Spleen (tissue), 11 donors: ENCODE measurements at regions not wholly inside any gene's neighbourhood (a gene's known extent, or its start where the extent isn't known, plus 50 kb on each side); places are given as distances from the start of the nearest gene placed in this dataset.

Source experiments
- DNase-seq: peaks from one replicate; pipeline ENCODE4 v3.0.0-alpha.2; 2020
- H3K27ac ChIP-seq, 8 donors: fragments of 200-600 bp; sonication (generic) in 7 of 8; 1 replicate in 4 of 8; 2 replicates in 4 of 8; pipeline versions ENCODE4 v1.5.0 to v1.8.0; 2016 to 2021; ENCODE audit warnings: inconsistent platforms in 4 of 8, mild to moderate bottlenecking in 4 of 8, moderate library complexity in 1 of 8
- H3K27me3 ChIP-seq, 7 donors: fragments of 200-600 bp; sonication (generic) in 6 of 7; replicated peaks in 1 of 7; 1 replicate in 4 of 7; 2 replicates in 3 of 7; pipeline versions ENCODE4 v1.5.0 to v1.8.0; 2016 to 2021; ENCODE audit warnings: inconsistent platforms in 3 of 7, mild to moderate bottlenecking in 1 of 7
- H3K36me3 ChIP-seq, 6 donors: fragments of 200-600 bp; sonication (generic) in 5 of 6; 1 replicate in 4 of 6; 2 replicates in 2 of 6; pipeline versions ENCODE4 v1.5.0 to v1.8.0; 2016 to 2021; ENCODE audit warnings: inconsistent platforms in 2 of 6
- H3K4me1 ChIP-seq, 6 donors: fragments of 200-600 bp; sonication (generic) in 5 of 6; 1 replicate in 3 of 6; 2 replicates in 3 of 6; pipeline versions ENCODE4 v1.5.0 to v1.8.0; 2016 to 2021; ENCODE audit warnings: inconsistent platforms in 3 of 6
- H3K4me3 ChIP-seq, 8 donors: fragments of 200-600 bp; sonication (generic) in 7 of 8; 1 replicate in 4 of 8; 2 replicates in 4 of 8; pipeline versions ENCODE4 v1.5.0 to v1.8.0; 2016 to 2021; ENCODE audit warnings: inconsistent platforms in 4 of 8, mild to moderate bottlenecking in 4 of 8, moderate library complexity in 2 of 8
- H3K9me3 ChIP-seq, 8 donors: fragments of 200-600 bp; sonication (generic) in 7 of 8; 1 replicate in 4 of 8; 2 replicates in 4 of 8; pipeline versions ENCODE4 v1.5.0 to v1.8.0; 2016 to 2021; ENCODE audit warnings: inconsistent platforms in 4 of 8
- CTCF ChIP-seq, 11 experiments: fragments of 200-600 bp in 7 of 11; fragments of 450-650 bp in 4 of 11; sonication (generic) in 4 of 11; IDR thresholded peaks in 8 of 11; conservative IDR thresholded peaks in 3 of 11; 1 replicate in 7 of 11; 2 replicates in 4 of 11; pipeline versions ENCODE4 v1.4.0 to v1.8.0; 2016 to 2021; ENCODE audit warnings: antibody characterized with exemption in 11 of 11, inconsistent platforms in 4 of 11, mild to moderate bottlenecking in 1 of 11
- POLR2A ChIP-seq, 3 donors: fragments of 450-650 bp; IDR thresholded peaks; one replicate each; pipeline ENCODE4 v1.5.1; 2017; ENCODE audit warnings: antibody characterized with exemption in 3 of 3, mild to moderate bottlenecking in 1 of 3
- POLR2AphosphoS5 ChIP-seq, 3 donors: sonication (generic); formaldehyde crosslinking; IDR thresholded peaks; one replicate each; pipeline ENCODE4 v1.5.1; 2017; ENCODE audit warnings: antibody characterized with exemption in 3 of 3
- WGBS, 5 donors: extraction: QIAGEN DNeasy Blood & Tissue Kit in 3 of 5; methylation state at CpG; one replicate each; pipeline versions ENCODE4 v1.1.5 to v1.1.7; 2013 to 2018; 5-methylcytosine and 5-hydroxymethylcytosine counted together
- intact Hi-C: fragments of 100-400 bp; cut with DNase I; formaldehyde crosslinking; loops from one replicate; pipeline ENCODE4 v1.15.0; 2023; ENCODE audit warnings: low total_unique reads
- donor health status: healthy with polysubstance abuse.
- donor health status: DM: no; HTN: no; CAD: no; lungs with moderate emphysema.
- donor health status: DM: no; HTN: no; CAD: no.
- donor health status: Bipolar disorder and iron deficiency.
- donor health status: healthy.
- donor health status: DM: no; HTN: no; CAD: no.
- donor health status: DM: yes; HTN: yes; CAD: no.

DNA sequence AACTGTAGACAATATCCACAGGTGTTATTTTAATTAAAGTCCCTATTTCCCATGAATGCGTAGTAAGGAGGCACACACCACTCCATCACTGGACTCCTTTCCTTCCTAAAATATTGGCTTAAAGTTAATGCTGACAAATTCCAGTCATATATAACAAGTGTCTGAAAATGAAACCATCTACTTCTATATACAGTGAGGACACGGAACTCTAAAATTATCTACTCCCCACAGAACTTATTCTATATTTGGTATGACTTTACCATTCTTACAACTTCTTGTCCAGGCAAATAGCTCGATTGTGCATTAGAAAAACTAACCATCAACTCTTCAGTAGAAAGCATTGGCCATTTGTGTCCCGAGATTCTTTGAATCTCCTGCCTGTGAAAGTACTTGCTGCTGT lies 1560.2 kb downstream of the EFNB2 start:
- Histone ChIP-seq H3K27me3 (no peaks in the 10 kb centered on the region), H3K27ac (no peak overlapping the region), H3K9me3 (no peaks in the 10 kb centered on the region), H3K4me1 (no peaks in the 10 kb centered on the region), H3K36me3 (no peaks in the 10 kb centered on the region), H3K4me3 (no peak overlapping the region)
- intact Hi-C loops, result no loop called here
- no peak for DNase-seq
- 38 to 52% (median 43%) methylated on average over 4 of the region's 4 CpGs for WGBS, 5 donors
- TF ChIP-seq POLR2A (IDR thresholded peaks at IDR 0.05) (no peak), CTCF (IDR thresholded peaks at IDR 0.05 in 8 of 11, conservative IDR thresholded peaks at IDR 0.05 in 3 of 11) (no peak), POLR2AphosphoS5 (IDR thresholded peaks at IDR 0.05) (no peak)

DNA sequence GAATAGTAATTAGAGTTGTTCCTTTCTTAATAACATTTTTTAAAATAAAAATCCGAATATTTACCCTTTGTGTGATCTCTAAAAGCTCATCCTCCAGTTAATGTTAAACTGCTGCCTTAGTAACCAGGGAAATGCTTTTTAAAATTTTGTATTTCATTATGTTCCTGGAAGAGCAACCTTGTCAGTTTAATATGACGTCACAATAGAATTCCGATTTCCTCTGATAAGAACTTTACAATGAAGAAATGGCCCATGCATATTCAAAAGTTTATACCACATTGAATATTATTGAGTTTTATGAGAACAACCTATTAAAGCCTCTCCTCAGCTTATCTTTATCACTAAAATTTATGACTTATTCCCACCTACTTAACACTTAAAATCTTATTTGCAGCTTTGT lies 1566.6 kb downstream of the EFNB2 start:
- no peak for DNase-seq
- intact Hi-C loops, result no loop called here
- Histone ChIP-seq H3K36me3 (no peaks in the 10 kb centered on the region), H3K4me1 (no peaks in the 10 kb centered on the region), H3K27ac (no peak overlapping the region), H3K27me3 (no peaks in the 10 kb centered on the region), H3K9me3 (no peaks in the 10 kb centered on the region), H3K4me3 (no peak overlapping the region)
- 84 to 93% (median 86%) methylated on average over 3 of the region's 3 CpGs for WGBS, 5 donors
- TF ChIP-seq POLR2AphosphoS5 (IDR thresholded peaks at IDR 0.05), result no peak
- no peak for TF ChIP-seq POLR2A (IDR thresholded peaks at IDR 0.05)
- TF ChIP-seq CTCF (IDR thresholded peaks at IDR 0.05 in 8 of 11, conservative IDR thresholded peaks at IDR 0.05 in 3 of 11), result no peak

- no peaks in the 10 kb centered on the region for H3K36me3 ChIP-seq
- no peak for DNase-seq
- no peaks in the 10 kb centered on the region for H3K4me1 ChIP-seq
- H3K27me3 ChIP-seq, result no peaks in the 10 kb centered on the region
- no peak overlapping the region for H3K27ac ChIP-seq
- no peaks in the 10 kb centered on the region for H3K9me3 ChIP-seq
- no peak for TF ChIP-seq CTCF (IDR thresholded peaks at IDR 0.05 in 8 of 11, conservative IDR thresholded peaks at IDR 0.05 in 3 of 11)
- TF ChIP-seq POLR2AphosphoS5 (IDR thresholded peaks at IDR 0.05), result no peak
- TF ChIP-seq POLR2A (IDR thresholded peaks at IDR 0.05), result no peak
- WGBS, 5 donors, result 87 to 95% (median 91%) methylated on average over 9 of the region's 9 CpGs
- H3K4me3 ChIP-seq, result no peak overlapping the region
- intact Hi-C loops, result no loop called here
Measured at GRCh38 chr13:104967836-104968630, 1567.4 kb downstream of the EFNB2 start.

- TF ChIP-seq POLR2A (IDR thresholded peaks at IDR 0.05) (no peak), CTCF (IDR thresholded peaks at IDR 0.05 in 8 of 11, conservative IDR thresholded peaks at IDR 0.05 in 3 of 11) (no peak), POLR2AphosphoS5 (IDR thresholded peaks at IDR 0.05) (no peak)
- Histone ChIP-seq H3K27me3 (no peaks in the 10 kb centered on the region), H3K4me3 (no peak overlapping the region), H3K27ac (no peak overlapping the region), H3K36me3 (no peaks in the 10 kb centered on the region), H3K9me3 (no peaks in the 10 kb centered on the region), H3K4me1 (no peaks in the 10 kb centered on the region)
- no peak for DNase-seq
- intact Hi-C loops, result no loop called here
- WGBS, 5 donors, result 53 to 61% (median 59%) methylated on average over 3 of the region's 3 CpGs
Measured at GRCh38 chr13:104967376-104967775, 1568.1 kb downstream of the EFNB2 start.
